Keratinocyte (primary cell): ENCODE measurements at regions not wholly inside any gene's neighbourhood (a gene's known extent, or its start where the extent isn't known, plus 50 kb on each side); places are given as distances from the start of the nearest gene placed in this dataset.
"Not testable (repeated sequence)": the region's sequence is repeated elsewhere in the genome, so short reads cannot be mapped to it uniquely, and the experiment has no call there.

ENCODE experiments used
- DNase-seq: peaks from one replicate; pipeline ENCODE4 v3.0.0-alpha.2; 2011; ENCODE audit warnings: low read depth, missing footprints, low spot score
- FAIRE-seq: peaks from 2 replicates; lab custom pipeline; 2011; peaks lifted over from hg19 to GRCh38; lab: Jason Lieb, UNC
- H2AFZ ChIP-seq: 2 replicates; pipeline ENCODE4 v1.6.0; 2012; ENCODE audit warnings: low read length, control low read depth, inconsistent platforms; ENCODE audit not compliant: control insufficient read depth
- H3K27ac ChIP-seq: 2 replicates; pipeline ENCODE4 v1.5.1; 2011; ENCODE audit warnings: low read length; ENCODE audit not compliant: control insufficient read depth, insufficient read depth
- H3K27me3 ChIP-seq: 3 replicates; pipeline ENCODE4 v1.6.0; 2011; ENCODE audit warnings: low read length; ENCODE audit not compliant: control insufficient read depth, insufficient read depth; ENCODE audit errors: extremely low read depth
- H3K36me3 ChIP-seq, 2 experiments: 2 replicates in 1 of 2; 3 replicates in 1 of 2; pipeline ENCODE4 v1.5.1; 2011; ENCODE audit warnings: low read length in 2 of 2, mild to moderate bottlenecking in 1 of 2; ENCODE audit not compliant: control insufficient read depth in 2 of 2, insufficient read depth in 2 of 2; ENCODE audit errors: extremely low read depth in 1 of 2
- H3K4me1 ChIP-seq: 3 replicates; pipeline ENCODE4 v1.5.1; 2011; ENCODE audit warnings: low read length; ENCODE audit not compliant: control insufficient read depth, insufficient read depth; ENCODE audit errors: extremely low read depth
- H3K4me2 ChIP-seq: 3 replicates; pipeline ENCODE4 v1.6.0; 2011; ENCODE audit warnings: low read depth, low read length; ENCODE audit not compliant: control insufficient read depth, insufficient read depth; ENCODE audit errors: extremely low read depth
- H3K4me3 ChIP-seq, 3 experiments: fragments of 200-600 bp in 1 of 3; sonication (generic) in 1 of 3; 2 replicates in 2 of 3; 3 replicates in 1 of 3; pipeline ENCODE4 v1.5.1; 2011 to 2016; ENCODE audit warnings: low read length in 3 of 3, mild to moderate bottlenecking in 3 of 3, control low read depth in 2 of 3, inconsistent platforms in 1 of 3, low read depth in 1 of 3, mixed read lengths in 1 of 3, mixed run types in 1 of 3, moderate library complexity in 1 of 3; ENCODE audit not compliant: control insufficient read depth in 2 of 3, insufficient read depth in 2 of 3; ENCODE audit errors: extremely low read depth in 1 of 3
- H3K79me2 ChIP-seq: 2 replicates; pipeline ENCODE4 v1.6.0; 2012; ENCODE audit warnings: low read length; ENCODE audit not compliant: control insufficient read depth, insufficient read depth
- H3K9ac ChIP-seq: 3 replicates; pipeline ENCODE4 v1.6.0; 2011; ENCODE audit warnings: low read length; ENCODE audit not compliant: control insufficient read depth, insufficient read depth; ENCODE audit errors: extremely low read depth
- H3K9me1 ChIP-seq: 3 replicates; pipeline ENCODE4 v1.6.0; 2011; ENCODE audit warnings: low read length; ENCODE audit not compliant: control insufficient read depth, insufficient read depth; ENCODE audit errors: extremely low read depth
- H3K9me3 ChIP-seq: 2 replicates; pipeline ENCODE4 v1.5.1; 2012; ENCODE audit warnings: low read depth, low read length; ENCODE audit not compliant: control insufficient read depth
- H4K20me1 ChIP-seq: 3 replicates; pipeline ENCODE4 v1.6.0; 2011; ENCODE audit warnings: low read length; ENCODE audit not compliant: control insufficient read depth, insufficient read depth; ENCODE audit errors: extremely low read depth
- EZH2 ChIP-seq: IDR thresholded peaks from one replicate; pipeline ENCODE4 v1.6.1; 2012; ENCODE audit warnings: inconsistent platforms, mild to moderate bottlenecking, low read length, moderate library complexity
- dilution Hi-C: fragments of 300-500 bp; cut with MboI; formaldehyde crosslinking; loops from one replicate; pipeline ENCODE4 v1.7.0; 2020; ENCODE audit warnings: low sequenced_read_pairs; ENCODE audit not compliant: extremely low pct_ligation_motif_present
- TF ChIP-seq, protein P1 (sequence below), 3 experiments: IDR thresholded peaks in 1 of 3; conservative IDR thresholded peaks in 1 of 3; optimal IDR thresholded peaks in 1 of 3; 2 replicates in 2 of 3; 3 replicates in 1 of 3; pipeline versions ENCODE3 to v1.5.1; 2011; ENCODE audit warnings: low read length in 3 of 3, mild to moderate bottlenecking in 3 of 3, moderate library complexity in 2 of 3, control low read depth in 1 of 3, inconsistent platforms in 1 of 3; ENCODE audit not compliant: insufficient read depth in 2 of 3; ENCODE audit errors: extremely low read depth in 1 of 3

DNA sequence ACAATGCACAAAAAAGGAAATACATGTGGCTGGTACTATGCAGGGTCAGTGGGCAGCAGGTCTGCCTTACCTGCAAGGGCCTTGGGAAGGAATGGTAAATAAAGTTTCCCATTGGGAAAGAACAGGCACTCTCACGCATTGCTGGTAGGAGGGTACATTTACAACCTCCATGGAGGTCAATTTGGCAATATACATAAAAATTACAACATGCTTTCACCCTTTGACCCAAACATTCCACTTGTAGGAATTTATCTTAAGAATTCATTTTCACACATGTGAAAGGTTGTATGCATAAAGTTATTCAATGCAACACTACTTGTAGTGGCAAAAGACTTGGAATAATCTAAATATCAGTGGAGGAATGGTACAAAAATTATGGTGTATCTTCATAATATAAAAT is 216.4 kb downstream of the DLEU7 start:
- FAIRE-seq = no peak
- no peaks in the 10 kb centered on the region for H3K79me2 ChIP-seq
- no peak for DNase-seq
- TF ChIP-seq, protein P1, sequence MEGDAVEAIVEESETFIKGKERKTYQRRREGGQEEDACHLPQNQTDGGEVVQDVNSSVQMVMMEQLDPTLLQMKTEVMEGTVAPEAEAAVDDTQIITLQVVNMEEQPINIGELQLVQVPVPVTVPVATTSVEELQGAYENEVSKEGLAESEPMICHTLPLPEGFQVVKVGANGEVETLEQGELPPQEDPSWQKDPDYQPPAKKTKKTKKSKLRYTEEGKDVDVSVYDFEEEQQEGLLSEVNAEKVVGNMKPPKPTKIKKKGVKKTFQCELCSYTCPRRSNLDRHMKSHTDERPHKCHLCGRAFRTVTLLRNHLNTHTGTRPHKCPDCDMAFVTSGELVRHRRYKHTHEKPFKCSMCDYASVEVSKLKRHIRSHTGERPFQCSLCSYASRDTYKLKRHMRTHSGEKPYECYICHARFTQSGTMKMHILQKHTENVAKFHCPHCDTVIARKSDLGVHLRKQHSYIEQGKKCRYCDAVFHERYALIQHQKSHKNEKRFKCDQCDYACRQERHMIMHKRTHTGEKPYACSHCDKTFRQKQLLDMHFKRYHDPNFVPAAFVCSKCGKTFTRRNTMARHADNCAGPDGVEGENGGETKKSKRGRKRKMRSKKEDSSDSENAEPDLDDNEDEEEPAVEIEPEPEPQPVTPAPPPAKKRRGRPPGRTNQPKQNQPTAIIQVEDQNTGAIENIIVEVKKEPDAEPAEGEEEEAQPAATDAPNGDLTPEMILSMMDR (optimal IDR thresholded peaks at IDR 0.05 in 1 of 3, IDR thresholded peaks at IDR 0.05 in 1 of 3, conservative IDR thresholded peaks at IDR 0.05 in 1 of 3; ENCODE audit: extremely low read depth in 1 of 3, insufficient read depth in 2 of 3, low read length in 3 of 3) = no peak
- TF ChIP-seq EZH2 = no peak
- H3K27ac ChIP-seq = no peak overlapping the region
- no peaks in the 10 kb centered on the region for H3K36me3 ChIP-seq
- H3K4me1 ChIP-seq = no peaks in the 10 kb centered on the region
- H4K20me1 ChIP-seq = no peaks in the 10 kb centered on the region
- no peak overlapping the region for H3K4me2 ChIP-seq
- no peak overlapping the region for H3K9ac ChIP-seq
- H3K9me1 ChIP-seq = no peaks in the 10 kb centered on the region
- no peak overlapping the region for H2AFZ ChIP-seq
- H3K27me3 ChIP-seq = no peaks in the 10 kb centered on the region
- H3K4me3 ChIP-seq = no peak overlapping the region
- dilution Hi-C loops = no loop called here
- no peaks in the 10 kb centered on the region for H3K9me3 ChIP-seq

DNA sequence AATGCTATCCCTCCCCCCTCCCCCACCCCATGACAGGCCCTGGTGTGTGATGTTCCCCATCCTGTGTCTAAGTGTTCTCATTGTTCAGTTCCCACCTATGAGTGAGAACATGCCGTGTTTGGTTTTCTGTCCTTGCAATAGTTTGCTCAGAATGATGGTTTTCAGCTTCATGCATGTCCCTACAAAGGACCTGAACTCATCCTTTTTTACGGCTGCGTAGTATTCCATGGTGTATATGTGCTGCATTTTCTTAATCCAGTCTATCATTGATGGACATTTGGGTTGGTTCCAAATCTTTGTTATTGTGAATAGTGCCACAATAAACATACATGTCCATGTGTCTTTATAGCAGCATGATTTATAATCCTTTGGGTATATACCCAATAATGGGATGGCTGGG is 215.0 kb downstream of the DLEU7 start:
- H3K9me1 ChIP-seq, DNase-seq, dilution Hi-C loops, FAIRE-seq, H2AFZ ChIP-seq, H3K9me3 ChIP-seq, H4K20me1 ChIP-seq, H3K79me2 ChIP-seq, H3K4me2 ChIP-seq, H3K36me3 ChIP-seq, H3K27ac ChIP-seq, H3K27me3 ChIP-seq, H3K4me1 ChIP-seq, H3K9ac ChIP-seq, H3K4me3 ChIP-seq: not testable (repeated sequence)

DNA sequence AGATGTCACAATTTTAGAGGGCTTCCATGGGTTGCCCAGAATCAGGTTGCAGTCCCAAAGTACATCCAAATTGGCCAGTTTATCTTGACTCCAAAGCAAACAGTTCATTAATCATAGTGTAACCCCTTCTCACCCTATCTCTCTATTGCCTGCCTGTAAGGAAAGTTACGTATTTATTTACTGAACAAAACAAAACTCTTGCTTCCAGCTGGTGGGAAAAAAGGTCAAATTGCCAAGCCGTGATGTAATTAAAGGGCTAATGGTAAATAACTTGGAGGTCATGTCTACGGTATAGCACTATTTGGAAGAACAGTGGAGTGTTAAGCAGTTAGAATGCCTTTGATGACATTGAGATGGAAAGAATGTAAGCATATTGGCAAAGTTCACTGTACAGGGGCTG is 214.0 kb downstream of the DLEU7 start:
- no peaks in the 10 kb centered on the region for H3K9me1 ChIP-seq
- H3K27ac ChIP-seq = no peak overlapping the region
- no peaks in the 10 kb centered on the region for H4K20me1 ChIP-seq
- H3K9me3 ChIP-seq = no peaks in the 10 kb centered on the region
- dilution Hi-C loops = no loop called here
- DNase-seq = no peak
- no peak for TF ChIP-seq EZH2
- TF ChIP-seq, protein P1 (optimal IDR thresholded peaks at IDR 0.05 in 1 of 3, IDR thresholded peaks at IDR 0.05 in 1 of 3, conservative IDR thresholded peaks at IDR 0.05 in 1 of 3; ENCODE audit: extremely low read depth in 1 of 3, insufficient read depth in 2 of 3, low read length in 3 of 3) = no peak
- H3K79me2 ChIP-seq = no peaks in the 10 kb centered on the region
- FAIRE-seq = no peak
- no peak overlapping the region for H2AFZ ChIP-seq
- H3K4me1 ChIP-seq = no peaks in the 10 kb centered on the region
- no peaks in the 10 kb centered on the region for H3K36me3 ChIP-seq
- H3K27me3 ChIP-seq = no peaks in the 10 kb centered on the region
- H3K4me3 ChIP-seq = no peak overlapping the region
- no peak overlapping the region for H3K9ac ChIP-seq
- no peak overlapping the region for H3K4me2 ChIP-seq
